ENCODE measurements at regions not wholly inside any gene's neighbourhood (a gene's known extent, or its start where the extent isn't known, plus 50 kb on each side); places are given as distances from the start of the nearest gene placed in this dataset.

DNA sequence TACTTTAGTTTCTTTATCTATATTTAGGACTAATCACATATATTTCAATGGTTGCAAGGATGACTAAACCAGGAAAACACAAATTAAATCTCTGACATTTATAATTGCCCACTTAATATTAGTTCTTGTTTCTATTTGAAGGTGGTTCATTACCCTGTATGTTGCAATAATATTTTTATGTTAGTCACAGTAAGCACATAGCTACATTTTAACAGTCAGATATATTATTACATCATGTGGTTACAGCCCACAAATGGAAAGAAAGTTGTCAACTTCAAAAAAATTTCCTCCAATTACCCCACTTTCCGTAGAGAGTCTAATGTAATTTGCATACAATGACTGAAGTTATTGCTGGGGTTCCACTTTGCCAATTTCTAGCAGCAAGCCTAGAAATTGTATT lies 114.6 kb downstream of the TUSC7 start:
- no peak for TF ChIP-seq CTCF (conservative IDR thresholded peaks at IDR 0.05; ENCODE audit: control insufficient read depth, insufficient read depth, low read depth, low read length)
- peak; percentile 14 for DNase-seq (ENCODE audit: low read depth)
- H3K4me3 ChIP-seq (ENCODE audit: control insufficient read depth, low read depth, low read length), result no peak overlapping the region

DNA sequence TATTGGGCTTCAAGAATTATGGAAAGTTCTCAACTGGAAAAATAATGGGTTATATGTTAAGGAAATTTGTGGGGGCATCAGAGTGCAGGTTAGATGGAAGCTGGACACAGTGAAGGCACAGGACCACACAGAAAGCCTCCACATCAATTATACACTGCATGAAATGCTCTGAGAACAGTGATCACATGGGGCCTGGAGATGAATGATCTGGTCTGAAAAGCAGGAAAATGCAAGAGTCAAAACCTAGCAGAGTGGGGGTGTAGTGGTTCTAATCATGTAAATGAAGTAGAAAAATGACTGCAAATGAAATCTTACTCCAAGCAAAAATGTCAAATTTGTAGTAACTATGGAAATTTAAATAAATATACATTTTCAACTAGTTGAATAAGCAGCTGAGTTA lies 123.6 kb downstream of the TUSC7 start:
- TF ChIP-seq CTCF (conservative IDR thresholded peaks at IDR 0.05; ENCODE audit: control insufficient read depth, insufficient read depth, low read depth, low read length), result no peak
- no peak for DNase-seq (ENCODE audit: low read depth)
- no peak overlapping the region for H3K4me3 ChIP-seq (ENCODE audit: control insufficient read depth, low read depth, low read length)

GRCh38 chr3:116834816-116835215 lies 125.2 kb downstream of the TUSC7 start:
- no peak for TF ChIP-seq CTCF (conservative IDR thresholded peaks at IDR 0.05; ENCODE audit: control insufficient read depth, insufficient read depth, low read depth, low read length)
- no peak for DNase-seq (ENCODE audit: low read depth)
- no peak overlapping the region for H3K4me3 ChIP-seq (ENCODE audit: control insufficient read depth, low read depth, low read length)

- TF ChIP-seq CTCF (conservative IDR thresholded peaks at IDR 0.05; ENCODE audit: control insufficient read depth, insufficient read depth, low read depth, low read length), result no peak
- no peak overlapping the region for H3K4me3 ChIP-seq (ENCODE audit: control insufficient read depth, low read depth, low read length)
- DNase-seq (ENCODE audit: low read depth), result peak; percentile 25
These were observed 126.1 kb downstream of the TUSC7 start for GRCh38 chr3:116835658-116836057.

DNA sequence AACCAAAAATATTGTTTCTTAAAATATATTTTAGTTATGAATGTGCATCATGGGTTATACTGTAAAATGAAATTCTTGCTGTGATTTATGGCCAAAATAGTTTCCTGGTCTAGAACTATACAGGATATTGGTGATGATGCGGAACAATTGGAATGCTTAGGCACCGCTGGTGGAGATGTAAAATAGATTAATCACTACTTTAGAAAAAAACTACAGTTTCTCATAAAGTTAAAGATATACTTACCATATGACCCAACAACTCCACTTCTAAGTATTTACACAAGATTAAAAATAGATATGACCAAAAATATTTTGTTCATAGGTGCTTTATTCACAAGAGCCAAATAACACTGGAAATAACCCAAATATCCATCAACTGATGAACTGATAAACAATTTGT lies 126.7 kb downstream of the TUSC7 start:
- DNase-seq (ENCODE audit: low read depth), result peak; percentile 58
- no peak for TF ChIP-seq CTCF (conservative IDR thresholded peaks at IDR 0.05; ENCODE audit: control insufficient read depth, insufficient read depth, low read depth, low read length)
- H3K4me3 ChIP-seq (ENCODE audit: control insufficient read depth, low read depth, low read length), result no peak overlapping the region

GRCh38 chr3:116837483-116837882 lies 127.9 kb downstream of the TUSC7 start:
- TF ChIP-seq CTCF (conservative IDR thresholded peaks at IDR 0.05; ENCODE audit: control insufficient read depth, insufficient read depth, low read depth, low read length), result no peak
- H3K4me3 ChIP-seq (ENCODE audit: control insufficient read depth, low read depth, low read length), result no peak overlapping the region
- no peak for DNase-seq (ENCODE audit: low read depth)

Measured in fibroblast of mammary gland (primary cell).